ENCODE measurements at regions not wholly inside any gene's neighbourhood (a gene's known extent, or its start where the extent isn't known, plus 50 kb on each side); places are given as distances from the start of the nearest gene placed in this dataset.
A peak's percentile ranks its signal among the peaks of the same experiment; 100 is the strongest.

GRCh38 chr2:12604341-12604740 is 112.4 kb upstream of the TRIB2 start:
- TF ChIP-seq TCF7L2 (IDR thresholded peaks at IDR 0.05; ENCODE audit: low read depth, low read length) (no peak), POLR2AphosphoS5 (IDR thresholded peaks at IDR 0.05; ENCODE audit: low read depth, low read length) (no peak), SIN3A (IDR thresholded peaks at IDR 0.05; ENCODE audit: borderline replicate concordance, insufficient read depth, low read depth, low read length) (no peak), CTCF (IDR thresholded peaks at IDR 0.05) (no peak), REST (IDR thresholded peaks at IDR 0.05; ENCODE audit: insufficient read depth in 1 of 2, low read depth in 2 of 2, low read length in 1 of 2) (no peak)
- POLR2A ChIA-PET = no interaction called here
- in situ Hi-C loops (cut with HindIII; ENCODE audit: low pct_unique_long_range_greater_than_20kb, low sequenced_read_pairs) = no loop called here
- ATAC-seq (no peak), DNase-seq (ENCODE audit: low read depth, low spot score) (no peak)
- CTCF ChIA-PET = no interaction called here
- no peak overlapping the region for H3K4me3 ChIP-seq (ENCODE audit: low read depth in 2 of 2, low read length in 2 of 2)
- no peaks in the 10 kb centered on the region for H3K27me3 ChIP-seq (ENCODE audit: control insufficient read depth, insufficient read depth, low read length)
- no peaks in the 10 kb centered on the region for H3K36me3 ChIP-seq (ENCODE audit: control insufficient read depth, insufficient read depth, low read length)
- intact Hi-C loops (cut with micrococcal nuclease; ENCODE audit: unreplicated experiment) = no loop called here
- H3K9me3 ChIP-seq (ENCODE audit: control insufficient read depth, insufficient read depth, low read depth, low read length) = no peaks in the 10 kb centered on the region
- H3K27ac ChIP-seq (ENCODE audit: low read length) = no peak overlapping the region
- BruUV-seq (replicated peaks) = no TSS peak
- H3K4me1 ChIP-seq (ENCODE audit: control insufficient read depth, insufficient read depth, low read length) = peaks cover 11% of the 10 kb centered on the region

- no peak for TF ChIP-seq CTCF (IDR thresholded peaks at IDR 0.05)
- no peak for TF ChIP-seq REST (IDR thresholded peaks at IDR 0.05; ENCODE audit: insufficient read depth in 1 of 2, low read depth in 2 of 2, low read length in 1 of 2)
- TF ChIP-seq TCF7L2 (IDR thresholded peaks at IDR 0.05; ENCODE audit: low read depth, low read length) = no peak
- no peak for TF ChIP-seq SIN3A (IDR thresholded peaks at IDR 0.05; ENCODE audit: borderline replicate concordance, insufficient read depth, low read depth, low read length)
- TF ChIP-seq POLR2AphosphoS5 (IDR thresholded peaks at IDR 0.05; ENCODE audit: low read depth, low read length) = no peak
- peak overlapping the region; percentile 51; the same call in 1 of the 2 replicates for H3K27ac ChIP-seq (ENCODE audit: low read length)
- H3K36me3 ChIP-seq (ENCODE audit: control insufficient read depth, insufficient read depth, low read length) = no peaks in the 10 kb centered on the region
- H3K27me3 ChIP-seq (ENCODE audit: control insufficient read depth, insufficient read depth, low read length) = no peaks in the 10 kb centered on the region
- in situ Hi-C loops (cut with HindIII; ENCODE audit: low pct_unique_long_range_greater_than_20kb, low sequenced_read_pairs) (no loop called here), intact Hi-C loops (cut with micrococcal nuclease; ENCODE audit: unreplicated experiment) (no loop called here)
- no peak overlapping the region for H3K4me3 ChIP-seq (ENCODE audit: low read depth in 2 of 2, low read length in 2 of 2)
- POLR2A ChIA-PET = no interaction called here
- DNase-seq (ENCODE audit: low read depth, low spot score) (no peak), ATAC-seq (no peak)
- no peaks in the 10 kb centered on the region for H3K9me3 ChIP-seq (ENCODE audit: control insufficient read depth, insufficient read depth, low read depth, low read length)
- BruUV-seq (replicated peaks) = no TSS peak
- H3K4me1 ChIP-seq (ENCODE audit: control insufficient read depth, insufficient read depth, low read length) = peaks cover 11% of the 10 kb centered on the region
- CTCF ChIA-PET = no interaction called here
Measured at GRCh38 chr2:12605366-12605765, 111.4 kb upstream of the TRIB2 start.

Measured in Panc1 (cell line).